AG08396 (cell line): ENCODE measurements at regions not wholly inside any gene's neighbourhood (a gene's known extent, or its start where the extent isn't known, plus 50 kb on each side); places are given as distances from the start of the nearest gene placed in this dataset.
"Not testable (repeated sequence)": the region's sequence is repeated elsewhere in the genome, so short reads cannot be mapped to it uniquely, and the experiment has no call there.

Source experiments
- DNase-seq: peaks from one replicate; pipeline ENCODE4 v3.0.0; 2012; ENCODE audit warnings: low spot score, mixed read lengths

GRCh38 chr2:45114221-45114955 lies 105.1 kb upstream of the SIX2 start:
- DNase-seq = no peak

- DNase-seq = no peak
These were observed 103.5 kb upstream of the SIX2 start for GRCh38 chr2:45112750-45113149.

GRCh38 chr2:45105050-45105582 lies 95.9 kb upstream of the SIX2 start:
- no peak for DNase-seq

- no peak for DNase-seq
These were observed 95.2 kb upstream of the SIX2 start for GRCh38 chr2:45104429-45104828.

- DNase-seq = no peak
These were observed 94.4 kb upstream of the SIX2 start for GRCh38 chr2:45103351-45104345.

- DNase-seq = no peak
These were observed 93.4 kb upstream of the SIX2 start for GRCh38 chr2:45102579-45103117.

- no peak for DNase-seq
These were observed 92.9 kb upstream of the SIX2 start for GRCh38 chr2:45102141-45102540.

GRCh38 chr2:45096996-45097395 lies 87.7 kb upstream of the SIX2 start:
- no peak for DNase-seq

- not testable (repeated sequence) for DNase-seq
These were observed 86.8 kb upstream of the SIX2 start for GRCh38 chr2:45096038-45096437.

- no peak for DNase-seq
These were observed 84.4 kb upstream of the SIX2 start for GRCh38 chr2:45093663-45094062.

GRCh38 chr2:45093181-45093580 lies 83.9 kb upstream of the SIX2 start:
- no peak for DNase-seq

- no peak for DNase-seq
These were observed 80.5 kb upstream of the SIX2 start for GRCh38 chr2:45089554-45090261.

- no peak for DNase-seq
These were observed 76.2 kb upstream of the SIX2 start for GRCh38 chr2:45085487-45085886.

- no peak for DNase-seq
These were observed 75.2 kb upstream of the SIX2 start for GRCh38 chr2:45084361-45085020.

GRCh38 chr2:45083175-45083574 lies 73.9 kb upstream of the SIX2 start:
- DNase-seq = no peak

GRCh38 chr2:45074713-45075112 lies 65.5 kb upstream of the SIX2 start:
- DNase-seq = no peak

- no peak for DNase-seq
These were observed 63.6 kb upstream of the SIX2 start for GRCh38 chr2:45072862-45073237.

GRCh38 chr2:45072064-45072861 lies 63.0 kb upstream of the SIX2 start:
- no peak for DNase-seq

- no peak for DNase-seq
These were observed 60.9 kb upstream of the SIX2 start for GRCh38 chr2:45070113-45070652.

GRCh38 chr2:45069684-45070083 lies 60.4 kb upstream of the SIX2 start:
- DNase-seq = no peak
